SK-N-SH treated with all-trans-retinoic acid at 6 μM for 48 hours (cell line): ENCODE measurements at regions not wholly inside any gene's neighbourhood (a gene's known extent, or its start where the extent isn't known, plus 50 kb on each side); places are given as distances from the start of the nearest gene placed in this dataset.

ENCODE experiments used
- ATAC-seq: fragments of 200-7000 bp; cut with Tn5 transposase; 3 replicates; pipeline ENCODE4 v1.9.1; 2020; ENCODE audit warnings: mild to moderate bottlenecking, moderate library complexity
- ARNTL ChIP-seq: fragments of 450-650 bp; formaldehyde crosslinking; IDR thresholded peaks from 2 replicates; pipeline ENCODE4 v1.5.0; 2020; ENCODE audit warnings: low read depth, mild to moderate bottlenecking, moderate library complexity, borderline replicate concordance
- BACH2 ChIP-seq: fragments of 250-450 bp; sonication (Bioruptor Pico); IDR thresholded peaks from 2 replicates; pipeline ENCODE4 v1.9.0; 2021; ENCODE audit warnings: mild to moderate bottlenecking, borderline replicate concordance
- CSDC2 ChIP-seq: fragments of 250-450 bp; sonication (Bioruptor Pico); IDR thresholded peaks from 2 replicates; pipeline ENCODE4 v1.5.0; 2020; ENCODE audit warnings: mild to moderate bottlenecking, moderate library complexity
- ESRRG ChIP-seq: fragments of 250-450 bp; sonication (Bioruptor Pico); IDR thresholded peaks from 2 replicates; pipeline ENCODE4 v1.6.1; 2021; ENCODE audit warnings: mild to moderate bottlenecking
- GLIS3 ChIP-seq: fragments of 250-450 bp; sonication (Bioruptor Pico); IDR thresholded peaks from 2 replicates; pipeline ENCODE4 v1.5.0; 2020; ENCODE audit warnings: mild to moderate bottlenecking, moderate library complexity
- ISL1 ChIP-seq: fragments of 250-450 bp; sonication (Bioruptor Pico); IDR thresholded peaks from 2 replicates; pipeline ENCODE4 v2.1.2; 2022; ENCODE audit warnings: mild to moderate bottlenecking, moderate library complexity
- OSR1 ChIP-seq: fragments of 250-450 bp; sonication (Bioruptor Pico); IDR thresholded peaks from 2 replicates; pipeline ENCODE4 v1.8.0; 2022; ENCODE audit warnings: moderate library complexity, mild to moderate bottlenecking, inconsistent platforms
- PPARA ChIP-seq: fragments of 250-450 bp; sonication (Bioruptor Pico); IDR thresholded peaks from 2 replicates; pipeline ENCODE4 v1.5.0; 2020; ENCODE audit warnings: mild to moderate bottlenecking, borderline replicate concordance
- RARB ChIP-seq: fragments of 250-450 bp; sonication (Bioruptor Pico); IDR thresholded peaks from 2 replicates; pipeline ENCODE4 v1.8.0; 2021; ENCODE audit warnings: mild to moderate bottlenecking, moderate library complexity
- SNAI2 ChIP-seq: fragments of 250-450 bp; sonication (Bioruptor Pico); IDR thresholded peaks from 2 replicates; pipeline ENCODE4 v1.5.0; 2020; ENCODE audit warnings: mild to moderate bottlenecking, moderate library complexity
- TCF4 ChIP-seq: fragments of 250-450 bp; sonication (Bioruptor Pico); IDR thresholded peaks from 2 replicates; pipeline ENCODE4 v1.8.0; 2021; ENCODE audit warnings: mild to moderate bottlenecking, moderate library complexity, borderline replicate concordance
- TOX ChIP-seq: fragments of 250-450 bp; sonication (Bioruptor Pico); IDR thresholded peaks from 2 replicates; pipeline ENCODE4 v1.8.0; 2021; ENCODE audit warnings: mild to moderate bottlenecking, moderate library complexity, borderline replicate concordance
- ZC3H10 ChIP-seq: fragments of 250-450 bp; sonication (Bioruptor Pico); IDR thresholded peaks from 2 replicates; pipeline ENCODE4 v1.5.1; 2021; ENCODE audit warnings: mild to moderate bottlenecking, moderate library complexity
- ZFP3 ChIP-seq: fragments of 250-450 bp; sonication (Bioruptor Pico); IDR thresholded peaks from 2 replicates; pipeline ENCODE4 v1.5.0; 2020; ENCODE audit warnings: mild to moderate bottlenecking, moderate library complexity
- ZFP30 ChIP-seq: fragments of 450-650 bp; formaldehyde crosslinking; IDR thresholded peaks from 2 replicates; pipeline ENCODE4 v1.5.0; 2022; ENCODE audit warnings: mild to moderate bottlenecking, moderate library complexity
- ZNF565 ChIP-seq: fragments of 450-650 bp; formaldehyde crosslinking; conservative IDR thresholded peaks from 2 replicates; pipeline ENCODE4 v1.5.0; 2020; ENCODE audit warnings: low read depth, mild to moderate bottlenecking, moderate library complexity
- ZNF70 ChIP-seq: fragments of 450-650 bp; formaldehyde crosslinking; IDR thresholded peaks from 2 replicates; pipeline ENCODE4 v1.5.0; 2020; ENCODE audit warnings: mild to moderate bottlenecking, moderate library complexity
- ZNF8 ChIP-seq: fragments of 450-650 bp; formaldehyde crosslinking; IDR thresholded peaks from 2 replicates; pipeline ENCODE4 v1.5.0; 2020; ENCODE audit warnings: mild to moderate bottlenecking, moderate library complexity
- TF ChIP-seq, protein P1 (sequence below): fragments of 250-450 bp; sonication (Bioruptor Pico); IDR thresholded peaks from 2 replicates; pipeline ENCODE4 v1.5.0; 2020; ENCODE audit warnings: mild to moderate bottlenecking, moderate library complexity
- TF ChIP-seq, protein P2 (sequence below): fragments of 250-450 bp; sonication (Bioruptor Pico); IDR thresholded peaks from 2 replicates; pipeline ENCODE4 v1.8.0; 2020; ENCODE audit warnings: mild to moderate bottlenecking, moderate library complexity, borderline replicate concordance
- TF ChIP-seq, protein P3 (sequence below): fragments of 250-450 bp; sonication (Bioruptor Pico); IDR thresholded peaks from 2 replicates; pipeline ENCODE4 v1.5.1; 2021; ENCODE audit warnings: mild to moderate bottlenecking, moderate library complexity
- TF ChIP-seq, protein P4 (sequence below): fragments of 250-450 bp; sonication (Bioruptor Pico); IDR thresholded peaks from 2 replicates; pipeline ENCODE4 v1.8.0; 2021; ENCODE audit warnings: low read depth, mild to moderate bottlenecking, moderate library complexity, borderline replicate concordance

DNA sequence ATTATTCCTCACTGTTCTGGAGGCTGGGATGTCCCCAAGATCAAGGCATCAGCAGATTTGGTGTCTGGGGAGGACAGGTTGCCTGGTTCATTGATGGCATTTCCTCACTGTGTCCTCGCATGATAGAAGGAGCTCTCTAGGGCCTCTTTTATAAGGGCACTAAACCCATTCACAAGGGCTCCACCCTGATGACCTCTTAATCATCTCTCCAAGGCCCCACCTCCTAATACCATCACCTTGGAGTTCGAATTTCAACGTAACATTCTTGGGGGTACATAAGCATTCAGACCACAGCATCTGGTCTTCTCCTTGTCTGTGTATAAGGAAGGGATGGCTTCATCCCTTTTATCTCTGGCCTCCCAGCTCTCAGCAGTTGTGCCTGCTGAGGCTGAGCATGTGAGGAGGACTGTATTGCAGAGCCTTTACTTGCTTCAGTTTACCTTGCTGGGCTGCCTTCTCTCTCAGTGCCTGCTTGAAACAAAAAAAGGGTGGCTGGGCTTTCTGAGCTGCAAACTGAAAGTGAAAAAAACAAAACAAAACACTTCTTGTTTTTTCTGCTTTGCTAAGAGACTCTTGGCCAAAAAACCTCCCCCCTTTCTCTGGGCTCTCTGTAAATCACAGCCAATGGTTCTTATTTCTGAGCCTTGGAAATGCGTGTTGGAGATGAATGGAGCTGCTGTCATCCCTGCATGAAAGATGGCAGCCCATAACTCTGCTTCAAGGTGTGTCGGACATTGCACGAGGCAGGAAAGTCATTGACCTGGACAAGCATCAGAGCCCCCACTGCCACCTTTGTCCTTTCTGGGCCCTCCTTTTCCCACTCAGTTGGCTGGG, 75.8 kb downstream of the RHOU start:
- TF ChIP-seq, protein P1, sequence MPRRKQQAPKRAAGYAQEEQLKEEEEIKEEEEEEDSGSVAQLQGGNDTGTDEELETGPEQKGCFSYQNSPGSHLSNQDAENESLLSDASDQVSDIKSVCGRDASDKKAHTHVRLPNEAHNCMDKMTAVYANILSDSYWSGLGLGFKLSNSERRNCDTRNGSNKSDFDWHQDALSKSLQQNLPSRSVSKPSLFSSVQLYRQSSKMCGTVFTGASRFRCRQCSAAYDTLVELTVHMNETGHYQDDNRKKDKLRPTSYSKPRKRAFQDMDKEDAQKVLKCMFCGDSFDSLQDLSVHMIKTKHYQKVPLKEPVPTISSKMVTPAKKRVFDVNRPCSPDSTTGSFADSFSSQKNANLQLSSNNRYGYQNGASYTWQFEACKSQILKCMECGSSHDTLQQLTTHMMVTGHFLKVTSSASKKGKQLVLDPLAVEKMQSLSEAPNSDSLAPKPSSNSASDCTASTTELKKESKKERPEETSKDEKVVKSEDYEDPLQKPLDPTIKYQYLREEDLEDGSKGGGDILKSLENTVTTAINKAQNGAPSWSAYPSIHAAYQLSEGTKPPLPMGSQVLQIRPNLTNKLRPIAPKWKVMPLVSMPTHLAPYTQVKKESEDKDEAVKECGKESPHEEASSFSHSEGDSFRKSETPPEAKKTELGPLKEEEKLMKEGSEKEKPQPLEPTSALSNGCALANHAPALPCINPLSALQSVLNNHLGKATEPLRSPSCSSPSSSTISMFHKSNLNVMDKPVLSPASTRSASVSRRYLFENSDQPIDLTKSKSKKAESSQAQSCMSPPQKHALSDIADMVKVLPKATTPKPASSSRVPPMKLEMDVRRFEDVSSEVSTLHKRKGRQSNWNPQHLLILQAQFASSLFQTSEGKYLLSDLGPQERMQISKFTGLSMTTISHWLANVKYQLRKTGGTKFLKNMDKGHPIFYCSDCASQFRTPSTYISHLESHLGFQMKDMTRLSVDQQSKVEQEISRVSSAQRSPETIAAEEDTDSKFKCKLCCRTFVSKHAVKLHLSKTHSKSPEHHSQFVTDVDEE (CRISPR knock-in tag): no peak
- TF ChIP-seq ZNF70 (CRISPR knock-in tag) (no peak), ZNF565 (no peak), BACH2 (CRISPR knock-in tag) (no peak), ZFP3 (CRISPR knock-in tag) (no peak), OSR1 (CRISPR knock-in tag) (no peak), ZC3H10 (CRISPR knock-in tag) (no peak), ZNF8 (CRISPR knock-in tag) (no peak), ESRRG (CRISPR knock-in tag) (no peak), PPARA (no peak), ZFP30 (no peak), ARNTL (CRISPR knock-in tag) (no peak), TOX (CRISPR knock-in tag) (no peak), CSDC2 (CRISPR knock-in tag) (no peak), ISL1 (CRISPR knock-in tag) (no peak), SNAI2 (CRISPR knock-in tag) (no peak)
- TF ChIP-seq, protein P2, sequence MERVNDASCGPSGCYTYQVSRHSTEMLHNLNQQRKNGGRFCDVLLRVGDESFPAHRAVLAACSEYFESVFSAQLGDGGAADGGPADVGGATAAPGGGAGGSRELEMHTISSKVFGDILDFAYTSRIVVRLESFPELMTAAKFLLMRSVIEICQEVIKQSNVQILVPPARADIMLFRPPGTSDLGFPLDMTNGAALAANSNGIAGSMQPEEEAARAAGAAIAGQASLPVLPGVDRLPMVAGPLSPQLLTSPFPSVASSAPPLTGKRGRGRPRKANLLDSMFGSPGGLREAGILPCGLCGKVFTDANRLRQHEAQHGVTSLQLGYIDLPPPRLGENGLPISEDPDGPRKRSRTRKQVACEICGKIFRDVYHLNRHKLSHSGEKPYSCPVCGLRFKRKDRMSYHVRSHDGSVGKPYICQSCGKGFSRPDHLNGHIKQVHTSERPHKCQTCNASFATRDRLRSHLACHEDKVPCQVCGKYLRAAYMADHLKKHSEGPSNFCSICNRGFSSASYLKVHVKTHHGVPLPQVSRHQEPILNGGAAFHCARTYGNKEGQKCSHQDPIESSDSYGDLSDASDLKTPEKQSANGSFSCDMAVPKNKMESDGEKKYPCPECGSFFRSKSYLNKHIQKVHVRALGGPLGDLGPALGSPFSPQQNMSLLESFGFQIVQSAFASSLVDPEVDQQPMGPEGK (CRISPR knock-in tag): no peak
- TF ChIP-seq, protein P3, sequence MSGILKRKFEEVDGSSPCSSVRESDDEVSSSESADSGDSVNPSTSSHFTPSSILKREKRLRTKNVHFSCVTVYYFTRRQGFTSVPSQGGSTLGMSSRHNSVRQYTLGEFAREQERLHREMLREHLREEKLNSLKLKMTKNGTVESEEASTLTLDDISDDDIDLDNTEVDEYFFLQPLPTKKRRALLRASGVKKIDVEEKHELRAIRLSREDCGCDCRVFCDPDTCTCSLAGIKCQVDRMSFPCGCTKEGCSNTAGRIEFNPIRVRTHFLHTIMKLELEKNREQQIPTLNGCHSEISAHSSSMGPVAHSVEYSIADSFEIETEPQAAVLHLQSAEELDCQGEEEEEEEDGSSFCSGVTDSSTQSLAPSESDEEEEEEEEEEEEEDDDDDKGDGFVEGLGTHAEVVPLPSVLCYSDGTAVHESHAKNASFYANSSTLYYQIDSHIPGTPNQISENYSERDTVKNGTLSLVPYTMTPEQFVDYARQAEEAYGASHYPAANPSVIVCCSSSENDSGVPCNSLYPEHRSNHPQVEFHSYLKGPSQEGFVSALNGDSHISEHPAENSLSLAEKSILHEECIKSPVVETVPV (CRISPR knock-in tag): no peak
- TF ChIP-seq, protein P4, sequence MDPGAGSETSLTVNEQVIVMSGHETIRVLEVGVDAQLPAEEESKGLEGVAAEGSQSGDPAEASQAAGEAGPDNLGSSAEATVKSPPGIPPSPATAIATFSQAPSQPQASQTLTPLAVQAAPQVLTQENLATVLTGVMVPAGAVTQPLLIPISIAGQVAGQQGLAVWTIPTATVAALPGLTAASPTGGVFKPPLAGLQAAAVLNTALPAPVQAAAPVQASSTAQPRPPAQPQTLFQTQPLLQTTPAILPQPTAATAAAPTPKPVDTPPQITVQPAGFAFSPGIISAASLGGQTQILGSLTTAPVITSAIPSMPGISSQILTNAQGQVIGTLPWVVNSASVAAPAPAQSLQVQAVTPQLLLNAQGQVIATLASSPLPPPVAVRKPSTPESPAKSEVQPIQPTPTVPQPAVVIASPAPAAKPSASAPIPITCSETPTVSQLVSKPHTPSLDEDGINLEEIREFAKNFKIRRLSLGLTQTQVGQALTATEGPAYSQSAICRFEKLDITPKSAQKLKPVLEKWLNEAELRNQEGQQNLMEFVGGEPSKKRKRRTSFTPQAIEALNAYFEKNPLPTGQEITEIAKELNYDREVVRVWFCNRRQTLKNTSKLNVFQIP (CRISPR knock-in tag): no peak
- ATAC-seq: no peak

DNA sequence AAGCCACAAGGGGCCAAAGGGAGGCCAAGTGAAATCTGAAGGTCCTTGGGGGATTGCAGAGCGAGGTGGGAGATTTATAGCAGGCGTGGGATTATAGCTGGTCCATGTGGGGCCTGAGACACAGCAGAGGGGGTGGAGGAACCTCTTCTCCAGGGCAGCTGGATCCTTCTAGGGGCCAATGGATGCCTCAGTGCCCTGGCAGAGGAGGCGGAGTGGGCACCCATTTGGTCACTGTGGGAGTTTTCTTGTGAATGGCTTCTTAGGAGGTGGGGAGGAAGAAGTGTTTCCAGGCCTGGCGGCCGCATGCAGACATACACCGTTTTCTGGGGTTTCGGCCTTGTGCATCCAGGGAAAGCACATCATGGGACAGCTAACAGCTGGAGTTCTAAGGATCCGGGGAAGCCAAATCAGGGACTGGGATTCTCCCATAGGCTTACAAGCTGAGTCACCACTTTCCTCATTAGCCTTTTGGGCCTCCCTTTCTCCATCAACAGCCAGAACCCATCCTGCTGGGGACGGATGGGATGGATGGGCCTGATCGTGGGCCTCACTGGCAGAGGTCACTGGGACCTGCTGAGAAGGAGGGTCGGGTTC, 76.5 kb downstream of the RHOU start:
- ATAC-seq: no peak
- TF ChIP-seq, protein P3 (CRISPR knock-in tag): no peak
- no peak for TF ChIP-seq CSDC2 (CRISPR knock-in tag)
- no peak for TF ChIP-seq ISL1 (CRISPR knock-in tag)
- TF ChIP-seq ESRRG (CRISPR knock-in tag): no peak
- no peak for TF ChIP-seq TCF4
- no peak for TF ChIP-seq GLIS3 (CRISPR knock-in tag)
- TF ChIP-seq, protein P2 (CRISPR knock-in tag): no peak
- no peak for TF ChIP-seq PPARA
- TF ChIP-seq, protein P1 (CRISPR knock-in tag): no peak
- TF ChIP-seq, protein P4 (CRISPR knock-in tag): no peak
- no peak for TF ChIP-seq RARB (CRISPR knock-in tag)
- no peak for TF ChIP-seq BACH2 (CRISPR knock-in tag)
- no peak for TF ChIP-seq OSR1 (CRISPR knock-in tag)
